ENCODE measurements at regions not wholly inside any gene's neighbourhood (a gene's known extent, or its start where the extent isn't known, plus 50 kb on each side); places are given as distances from the start of the nearest gene placed in this dataset.

DNA sequence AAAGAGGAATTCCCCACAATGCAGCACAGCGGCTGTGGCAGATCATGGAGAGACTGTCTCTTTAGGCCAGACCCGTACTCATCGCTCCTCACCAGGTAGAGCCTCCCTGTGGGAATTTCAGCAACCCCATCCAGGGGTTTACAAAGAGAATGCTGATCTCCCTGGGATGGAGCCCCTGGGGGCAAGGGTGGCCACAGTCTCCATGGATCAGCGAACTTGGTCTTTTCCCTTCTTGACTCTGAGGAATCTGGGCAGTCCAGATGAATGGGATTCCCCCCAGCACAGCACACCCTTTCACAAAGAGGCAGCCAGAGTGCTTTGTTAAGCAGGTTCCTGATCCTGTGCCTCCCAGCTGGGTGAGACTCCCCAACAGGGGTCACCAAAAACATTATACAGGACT lies 108.7 kb upstream of the RGMB start:
- no peak overlapping the region for H3K4me3 ChIP-seq
- H3K9ac ChIP-seq (ENCODE audit: insufficient read depth in 1 of 2, low read length in 2 of 2) = no peak overlapping the region
- H3K36me3 ChIP-seq (ENCODE audit: control insufficient read depth in 4 of 4, insufficient read depth in 4 of 4, low read length in 4 of 4) = no peaks in the 10 kb centered on the region
- ATAC-seq (ENCODE audit: insufficient read depth, low FRiP score) = no peak
- H3K27me3 ChIP-seq (ENCODE audit: control insufficient read depth in 3 of 3, insufficient read depth in 3 of 3, low read length in 2 of 3) = no peaks in the 10 kb centered on the region
- DNase-seq = no peak
- WGBS, 2 donors = 95 to 96% methylated on average over 4 of the region's 4 CpGs
- H3K4me1 ChIP-seq (ENCODE audit: control insufficient read depth in 5 of 5, insufficient read depth in 5 of 5, low read length in 5 of 5) = no peaks in the 10 kb centered on the region
- H3K9me3 ChIP-seq (ENCODE audit: control insufficient read depth in 4 of 4, insufficient read depth in 3 of 4, low read length in 3 of 4) = peaks cover 0 to 24% (median 0%) of the 10 kb centered on the region in 4 donors
- TF ChIP-seq, protein P1, sequence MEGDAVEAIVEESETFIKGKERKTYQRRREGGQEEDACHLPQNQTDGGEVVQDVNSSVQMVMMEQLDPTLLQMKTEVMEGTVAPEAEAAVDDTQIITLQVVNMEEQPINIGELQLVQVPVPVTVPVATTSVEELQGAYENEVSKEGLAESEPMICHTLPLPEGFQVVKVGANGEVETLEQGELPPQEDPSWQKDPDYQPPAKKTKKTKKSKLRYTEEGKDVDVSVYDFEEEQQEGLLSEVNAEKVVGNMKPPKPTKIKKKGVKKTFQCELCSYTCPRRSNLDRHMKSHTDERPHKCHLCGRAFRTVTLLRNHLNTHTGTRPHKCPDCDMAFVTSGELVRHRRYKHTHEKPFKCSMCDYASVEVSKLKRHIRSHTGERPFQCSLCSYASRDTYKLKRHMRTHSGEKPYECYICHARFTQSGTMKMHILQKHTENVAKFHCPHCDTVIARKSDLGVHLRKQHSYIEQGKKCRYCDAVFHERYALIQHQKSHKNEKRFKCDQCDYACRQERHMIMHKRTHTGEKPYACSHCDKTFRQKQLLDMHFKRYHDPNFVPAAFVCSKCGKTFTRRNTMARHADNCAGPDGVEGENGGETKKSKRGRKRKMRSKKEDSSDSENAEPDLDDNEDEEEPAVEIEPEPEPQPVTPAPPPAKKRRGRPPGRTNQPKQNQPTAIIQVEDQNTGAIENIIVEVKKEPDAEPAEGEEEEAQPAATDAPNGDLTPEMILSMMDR (IDR thresholded peaks at IDR 0.05; ENCODE audit: control extremely low read depth, extremely low read depth) = no peak
- no peak overlapping the region for H3K27ac ChIP-seq (ENCODE audit: low read depth in 1 of 2, low read length in 1 of 2)

DNA sequence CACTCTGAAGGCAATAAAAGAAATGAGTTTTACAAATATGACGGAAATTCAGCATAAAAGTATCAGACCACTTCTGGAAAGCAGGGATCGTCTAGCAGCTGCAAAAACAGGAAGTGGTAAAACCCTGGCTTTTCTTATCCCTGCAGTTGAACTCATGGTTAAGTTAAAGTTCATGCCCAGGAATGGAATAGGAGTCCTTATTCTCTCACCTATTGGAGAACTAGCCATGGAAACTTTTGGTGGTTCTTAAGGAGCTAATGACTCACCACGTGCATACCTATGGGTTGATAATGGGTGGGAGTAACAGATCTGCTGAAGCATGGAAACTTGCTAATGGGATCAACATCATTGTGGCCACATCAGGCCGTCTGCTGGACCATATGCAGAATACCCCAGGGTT lies 93.5 kb upstream of the RGMB start:
- Histone ChIP-seq H3K9me3 (ENCODE audit: control insufficient read depth in 4 of 4, insufficient read depth in 3 of 4, low read length in 3 of 4) (no peaks in the 10 kb centered on the region), H3K27me3 (ENCODE audit: control insufficient read depth in 3 of 3, insufficient read depth in 3 of 3, low read length in 2 of 3) (no peaks in the 10 kb centered on the region), H3K36me3 (ENCODE audit: control insufficient read depth in 4 of 4, insufficient read depth in 4 of 4, low read length in 4 of 4) (no peaks in the 10 kb centered on the region), H3K4me3 (no peak overlapping the region), H3K9ac (ENCODE audit: insufficient read depth in 1 of 2, low read length in 2 of 2) (no peak overlapping the region), H3K4me1 (ENCODE audit: control insufficient read depth in 5 of 5, insufficient read depth in 5 of 5, low read length in 5 of 5) (no peaks in the 10 kb centered on the region), H3K27ac (ENCODE audit: low read depth in 1 of 2, low read length in 1 of 2) (no peak overlapping the region)
- no peak for ATAC-seq (ENCODE audit: insufficient read depth, low FRiP score)
- whole genome bisulfite sequencing, 2 donors = 53 to 57% methylated on average over 4 of the region's 4 CpGs
- TF ChIP-seq, protein P1 (IDR thresholded peaks at IDR 0.05; ENCODE audit: control extremely low read depth, extremely low read depth) = no peak
- DNase-seq = no peak

DNA sequence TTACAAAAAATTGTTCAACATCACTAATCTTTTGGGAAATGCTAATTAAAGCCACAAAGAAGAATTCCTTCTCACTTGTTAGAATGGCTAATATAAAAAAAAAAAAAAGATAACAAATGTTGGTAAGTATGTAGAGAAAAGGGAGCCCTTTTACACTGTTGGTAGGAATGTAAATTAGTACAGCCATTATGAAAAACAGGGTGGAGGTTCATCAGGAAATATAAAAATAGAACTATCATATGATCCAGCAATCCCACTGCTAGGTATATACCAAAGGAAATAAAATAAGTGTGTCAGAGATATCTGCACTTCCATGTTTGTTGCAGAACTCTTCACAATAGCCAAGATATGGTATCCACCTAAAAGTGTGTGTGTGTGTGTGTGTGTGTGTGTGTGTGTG lies 83.5 kb upstream of the RGMB start:
- Histone ChIP-seq H3K27ac (ENCODE audit: low read depth in 1 of 2, low read length in 1 of 2) (no peak overlapping the region), H3K4me1 (ENCODE audit: control insufficient read depth in 5 of 5, insufficient read depth in 5 of 5, low read length in 5 of 5) (no peaks in the 10 kb centered on the region), H3K9me3 (ENCODE audit: control insufficient read depth in 4 of 4, insufficient read depth in 3 of 4, low read length in 3 of 4) (peaks cover 0 to 7% (median 3%) of the 10 kb centered on the region in 4 donors), H3K4me3 (no peak overlapping the region), H3K36me3 (ENCODE audit: control insufficient read depth in 4 of 4, insufficient read depth in 4 of 4, low read length in 4 of 4) (no peaks in the 10 kb centered on the region), H3K9ac (ENCODE audit: insufficient read depth in 1 of 2, low read length in 2 of 2) (no peak overlapping the region), H3K27me3 (ENCODE audit: control insufficient read depth in 3 of 3, insufficient read depth in 3 of 3, low read length in 2 of 3) (no peaks in the 10 kb centered on the region)
- TF ChIP-seq, protein P1 (IDR thresholded peaks at IDR 0.05; ENCODE audit: control extremely low read depth, extremely low read depth) = no peak
- ATAC-seq (ENCODE audit: insufficient read depth, low FRiP score) = no peak
- no peak for DNase-seq

DNA sequence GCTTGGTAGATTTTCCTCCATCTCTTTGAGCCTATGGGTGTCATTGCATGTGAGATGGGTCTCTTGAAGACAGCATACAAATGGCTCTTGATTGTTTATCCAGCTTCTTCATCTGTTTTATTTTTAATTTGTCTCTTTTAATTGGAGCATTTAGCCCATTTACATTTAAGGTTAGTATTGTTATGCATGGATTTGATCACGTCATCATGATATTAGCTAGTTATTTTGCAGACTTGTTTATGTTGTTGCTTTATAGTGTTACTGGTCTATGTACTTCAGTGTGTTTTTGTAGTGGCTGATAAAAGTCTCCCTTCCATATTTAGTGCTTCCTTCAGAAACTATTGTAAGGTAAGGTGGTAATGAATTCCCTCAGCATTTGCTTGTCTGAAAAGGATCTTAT lies 78.6 kb upstream of the RGMB start:
- Histone ChIP-seq H3K9ac (ENCODE audit: insufficient read depth in 1 of 2, low read length in 2 of 2) (no peak overlapping the region), H3K36me3 (ENCODE audit: control insufficient read depth in 4 of 4, insufficient read depth in 4 of 4, low read length in 4 of 4) (no peaks in the 10 kb centered on the region), H3K27me3 (ENCODE audit: control insufficient read depth in 3 of 3, insufficient read depth in 3 of 3, low read length in 2 of 3) (no peaks in the 10 kb centered on the region), H3K4me3 (no peak overlapping the region), H3K27ac (ENCODE audit: low read depth in 1 of 2, low read length in 1 of 2) (no peak overlapping the region), H3K4me1 (ENCODE audit: control insufficient read depth in 5 of 5, insufficient read depth in 5 of 5, low read length in 5 of 5) (no peaks in the 10 kb centered on the region), H3K9me3 (ENCODE audit: control insufficient read depth in 4 of 4, insufficient read depth in 3 of 4, low read length in 3 of 4) (peaks cover 0 to 3% (median 1%) of the 10 kb centered on the region in 4 donors)
- DNase-seq = no peak
- no peak for ATAC-seq (ENCODE audit: insufficient read depth, low FRiP score)
- 84 to 86% methylated on average over 1 of the region's 1 CpG for WGBS, 2 donors
- TF ChIP-seq, protein P1 (IDR thresholded peaks at IDR 0.05; ENCODE audit: control extremely low read depth, extremely low read depth) = no peak

Measured in lung (tissue), 11 donors.